ENCODE measurements at regions not wholly inside any gene's neighbourhood (a gene's known extent, or its start where the extent isn't known, plus 50 kb on each side); places are given as distances from the start of the nearest gene placed in this dataset.
"Not testable (repeated sequence)": the region's sequence is repeated elsewhere in the genome, so short reads cannot be mapped to it uniquely, and the experiment has no call there.

DNA sequence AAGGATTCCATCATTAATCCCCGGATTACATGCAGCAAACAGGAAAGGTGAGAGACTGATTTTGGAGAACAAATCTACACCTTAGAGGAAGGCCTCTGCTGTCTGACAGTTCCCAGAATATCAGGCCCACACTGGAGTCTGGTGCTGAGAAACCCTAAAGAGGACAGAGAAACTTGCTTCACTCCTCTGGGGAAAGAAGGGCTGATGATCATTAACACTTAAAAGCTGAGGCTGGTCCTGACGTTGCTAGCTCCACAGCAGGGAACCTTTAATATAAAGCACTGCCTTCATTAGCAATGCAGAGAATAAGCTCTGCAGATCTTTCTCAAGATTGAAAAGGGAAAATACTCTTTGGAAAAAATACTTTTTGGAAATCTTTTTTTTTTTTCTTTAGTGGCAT, 1472.4 kb upstream of the GOT2 start:
- Histone ChIP-seq H3K9me2 (replicated peaks; ENCODE audit: insufficient read depth, low read length) (no peaks in the 10 kb centered on the region), H3K79me2 (ENCODE audit: insufficient read depth, low read length) (no peaks in the 10 kb centered on the region), H3K9ac (ENCODE audit: low read length) (no peak overlapping the region), H4K20me1 (ENCODE audit: low read depth, low read length) (no peaks in the 10 kb centered on the region), H3K4me2 (ENCODE audit: low read depth, low read length, poor library complexity, severe bottlenecking) (no peak overlapping the region), H3K27ac (ENCODE audit: low read depth, low read length) (no peak overlapping the region), H3K9me3 (ENCODE audit: insufficient read depth, low read length) (no peaks in the 10 kb centered on the region), H3K27me3 (ENCODE audit: low read length) (no peaks in the 10 kb centered on the region), H3F3A (ENCODE audit: insufficient read depth) (no peaks in the 10 kb centered on the region), H2AFZ (ENCODE audit: low read depth, low read length, severe bottlenecking) (no peak overlapping the region), H3K4me3 (ENCODE audit: insufficient read depth, low read length, poor library complexity, severe bottlenecking) (no peak overlapping the region), H3K36me3 (ENCODE audit: low read length) (no peaks in the 10 kb centered on the region)
- no peak for TF ChIP-seq EZH2phosphoT487 (conservative IDR thresholded peaks at IDR 0.05; ENCODE audit: low read length)
- TF ChIP-seq, protein P1, sequence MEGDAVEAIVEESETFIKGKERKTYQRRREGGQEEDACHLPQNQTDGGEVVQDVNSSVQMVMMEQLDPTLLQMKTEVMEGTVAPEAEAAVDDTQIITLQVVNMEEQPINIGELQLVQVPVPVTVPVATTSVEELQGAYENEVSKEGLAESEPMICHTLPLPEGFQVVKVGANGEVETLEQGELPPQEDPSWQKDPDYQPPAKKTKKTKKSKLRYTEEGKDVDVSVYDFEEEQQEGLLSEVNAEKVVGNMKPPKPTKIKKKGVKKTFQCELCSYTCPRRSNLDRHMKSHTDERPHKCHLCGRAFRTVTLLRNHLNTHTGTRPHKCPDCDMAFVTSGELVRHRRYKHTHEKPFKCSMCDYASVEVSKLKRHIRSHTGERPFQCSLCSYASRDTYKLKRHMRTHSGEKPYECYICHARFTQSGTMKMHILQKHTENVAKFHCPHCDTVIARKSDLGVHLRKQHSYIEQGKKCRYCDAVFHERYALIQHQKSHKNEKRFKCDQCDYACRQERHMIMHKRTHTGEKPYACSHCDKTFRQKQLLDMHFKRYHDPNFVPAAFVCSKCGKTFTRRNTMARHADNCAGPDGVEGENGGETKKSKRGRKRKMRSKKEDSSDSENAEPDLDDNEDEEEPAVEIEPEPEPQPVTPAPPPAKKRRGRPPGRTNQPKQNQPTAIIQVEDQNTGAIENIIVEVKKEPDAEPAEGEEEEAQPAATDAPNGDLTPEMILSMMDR (IDR thresholded peaks at IDR 0.05; ENCODE audit: insufficient read depth, low read length, poor library complexity, severe bottlenecking) = no peak

DNA sequence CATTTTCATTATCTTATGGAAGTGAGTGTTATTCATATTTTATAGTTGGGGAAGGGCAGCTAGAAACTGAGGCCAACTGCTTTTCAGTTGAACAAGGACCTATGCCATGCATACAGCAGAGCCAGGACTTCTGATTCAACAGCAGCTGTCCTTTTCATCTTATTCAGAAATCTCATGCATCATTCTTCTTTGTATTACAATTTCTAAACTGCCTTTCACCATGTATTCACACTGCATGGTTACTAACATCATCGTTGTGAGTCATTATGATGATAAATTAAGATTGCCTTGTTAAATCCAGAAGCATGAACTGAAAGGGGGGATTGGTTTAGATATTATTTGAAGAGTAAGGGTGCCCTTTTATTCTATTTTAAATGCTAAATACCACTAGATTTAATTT, 1470.1 kb upstream of the GOT2 start:
- Histone ChIP-seq H3K9me3 (ENCODE audit: insufficient read depth, low read length) (no peaks in the 10 kb centered on the region), H3F3A (ENCODE audit: insufficient read depth) (no peaks in the 10 kb centered on the region), H3K9me2 (replicated peaks; ENCODE audit: insufficient read depth, low read length) (no peaks in the 10 kb centered on the region), H3K4me3 (ENCODE audit: insufficient read depth, low read length, poor library complexity, severe bottlenecking) (no peak overlapping the region), H3K9ac (ENCODE audit: low read length) (no peak overlapping the region), H3K27me3 (ENCODE audit: low read length) (no peaks in the 10 kb centered on the region), H3K36me3 (ENCODE audit: low read length) (no peaks in the 10 kb centered on the region), H3K27ac (ENCODE audit: low read depth, low read length) (no peak overlapping the region), H3K4me2 (ENCODE audit: low read depth, low read length, poor library complexity, severe bottlenecking) (no peak overlapping the region), H4K20me1 (ENCODE audit: low read depth, low read length) (no peaks in the 10 kb centered on the region), H3K79me2 (ENCODE audit: insufficient read depth, low read length) (no peaks in the 10 kb centered on the region), H2AFZ (ENCODE audit: low read depth, low read length, severe bottlenecking) (no peak overlapping the region)
- no peak for TF ChIP-seq EZH2phosphoT487 (conservative IDR thresholded peaks at IDR 0.05; ENCODE audit: low read length)
- TF ChIP-seq, protein P1 (IDR thresholded peaks at IDR 0.05; ENCODE audit: insufficient read depth, low read length, poor library complexity, severe bottlenecking) = no peak

DNA sequence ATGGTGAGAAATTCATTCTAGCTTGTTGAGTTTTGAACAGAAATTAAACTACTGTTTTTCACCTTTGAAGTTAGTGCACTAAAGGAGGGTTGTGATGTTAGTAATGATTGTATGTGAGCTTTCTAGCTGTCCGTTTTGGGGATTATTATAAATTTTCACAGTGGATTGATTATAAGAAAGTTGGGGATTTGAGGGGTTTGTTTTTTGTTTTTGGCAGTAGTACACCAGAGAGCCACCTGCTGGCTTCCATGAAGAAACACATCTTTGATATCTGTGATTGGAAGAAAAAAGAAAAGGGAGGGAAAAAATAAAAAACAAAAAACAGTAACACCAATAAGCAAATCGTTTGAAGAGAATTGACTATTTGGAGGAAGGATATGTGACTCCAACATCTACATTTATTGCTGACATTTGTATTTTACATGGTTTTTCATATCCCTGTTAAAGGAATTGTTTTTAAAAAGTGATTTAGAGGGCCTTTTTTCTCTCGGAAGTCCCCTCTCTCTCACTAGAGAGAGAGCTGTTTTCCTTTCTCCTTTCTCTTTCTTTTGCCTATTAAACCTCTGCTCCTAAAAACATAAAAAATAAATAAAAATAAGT, 1469.5 kb upstream of the GOT2 start:
- TF ChIP-seq EZH2phosphoT487 (conservative IDR thresholded peaks at IDR 0.05; ENCODE audit: low read length) = no peak
- TF ChIP-seq, protein P1 (IDR thresholded peaks at IDR 0.05; ENCODE audit: insufficient read depth, low read length, poor library complexity, severe bottlenecking) = no peak
- Histone ChIP-seq H3K9me3 (ENCODE audit: insufficient read depth, low read length) (no peaks in the 10 kb centered on the region), H4K20me1 (ENCODE audit: low read depth, low read length) (no peaks in the 10 kb centered on the region), H3K4me3 (ENCODE audit: insufficient read depth, low read length, poor library complexity, severe bottlenecking) (no peak overlapping the region), H3K27me3 (ENCODE audit: low read length) (no peaks in the 10 kb centered on the region), H3K27ac (ENCODE audit: low read depth, low read length) (no peak overlapping the region), H3F3A (ENCODE audit: insufficient read depth) (no peaks in the 10 kb centered on the region), H3K9ac (ENCODE audit: low read length) (no peak overlapping the region), H3K9me2 (replicated peaks; ENCODE audit: insufficient read depth, low read length) (no peaks in the 10 kb centered on the region), H3K4me2 (ENCODE audit: low read depth, low read length, poor library complexity, severe bottlenecking) (no peak overlapping the region), H3K36me3 (ENCODE audit: low read length) (no peaks in the 10 kb centered on the region), H3K79me2 (ENCODE audit: insufficient read depth, low read length) (no peaks in the 10 kb centered on the region), H2AFZ (ENCODE audit: low read depth, low read length, severe bottlenecking) (no peak overlapping the region)

DNA sequence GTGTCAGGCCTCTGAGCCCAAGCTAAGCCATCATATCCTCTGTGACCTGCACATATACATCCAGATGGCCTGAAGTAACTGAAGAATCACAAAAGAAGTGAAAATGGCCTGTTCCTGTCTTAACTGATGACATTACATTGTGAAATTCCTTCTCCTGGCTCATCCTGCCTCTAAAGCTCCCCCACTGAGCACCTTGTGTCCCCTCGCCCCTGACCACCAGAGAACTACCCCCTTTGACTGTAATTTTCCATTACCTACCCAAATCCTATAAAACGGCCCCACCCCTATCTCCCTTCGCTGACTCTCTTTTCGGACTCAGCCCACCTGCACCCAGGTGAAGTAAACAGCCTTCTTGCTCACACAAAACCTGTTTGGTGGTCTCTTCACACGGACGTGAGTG, 1466.6 kb upstream of the GOT2 start:
- H2AFZ ChIP-seq (ENCODE audit: low read depth, low read length, severe bottlenecking); H3K9ac ChIP-seq (ENCODE audit: low read length); H3K4me3 ChIP-seq (ENCODE audit: insufficient read depth, low read length, poor library complexity, severe bottlenecking); H3K4me2 ChIP-seq (ENCODE audit: low read depth, low read length, poor library complexity, severe bottlenecking); H3K9me2 ChIP-seq (replicated peaks; ENCODE audit: insufficient read depth, low read length); H3F3A ChIP-seq (ENCODE audit: insufficient read depth); H3K36me3 ChIP-seq (ENCODE audit: low read length); H4K20me1 ChIP-seq (ENCODE audit: low read depth, low read length); H3K27ac ChIP-seq (ENCODE audit: low read depth, low read length); H3K27me3 ChIP-seq (ENCODE audit: low read length); H3K9me3 ChIP-seq (ENCODE audit: insufficient read depth, low read length); H3K79me2 ChIP-seq (ENCODE audit: insufficient read depth, low read length): not testable (repeated sequence)

All from SU-DHL-6 (cell line).